ENCODE measurements at regions not wholly inside any gene's neighbourhood (a gene's known extent, or its start where the extent isn't known, plus 50 kb on each side); places are given as distances from the start of the nearest gene placed in this dataset.

DNA sequence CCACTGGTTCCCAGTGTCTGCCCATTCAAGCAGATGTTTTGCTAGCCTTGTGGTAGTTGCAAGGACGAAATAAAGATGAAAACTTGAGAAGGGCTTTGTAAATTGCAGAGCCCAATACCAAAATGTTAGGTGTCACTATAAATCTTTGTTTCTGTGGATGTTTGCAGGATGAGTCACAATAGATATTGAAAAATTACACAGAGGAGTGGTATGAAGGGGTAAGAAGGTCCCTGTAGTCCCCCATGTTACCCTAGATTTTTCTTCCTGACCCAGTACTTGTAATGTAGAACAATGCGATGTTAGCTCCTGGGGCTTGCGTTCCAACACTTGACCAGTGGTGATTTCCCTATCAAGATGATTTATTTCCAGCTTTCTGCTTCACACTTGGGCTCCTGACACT lies 102.6 kb upstream of the LYZL1 start:
- Histone ChIP-seq H3K79me2 (ENCODE audit: low read depth) (no peaks in the 10 kb centered on the region), H3K4me2 (no peak overlapping the region), H3K27ac (no peak overlapping the region), H3K9me3 (ENCODE audit: low read depth) (no peaks in the 10 kb centered on the region), H3K4me1 (no peaks in the 10 kb centered on the region), H2AFZ (replicated peaks) (no peak overlapping the region), H3K27me3 (no peaks in the 10 kb centered on the region), H3K9ac (no peak overlapping the region), H3F3A (ENCODE audit: low read depth) (no peaks in the 10 kb centered on the region), H3K36me3 (no peaks in the 10 kb centered on the region), H3K4me3 (no peak overlapping the region), H4K20me1 (ENCODE audit: low read depth) (no peaks in the 10 kb centered on the region)
- Mint-ChIP-seq H3K36me3 (no peaks in the 10 kb centered on the region), H3K27me3 (ENCODE audit: insufficient read depth, low read depth) (peaks cover 2% of the 10 kb centered on the region), H3K27ac (no peak overlapping the region), H3K4me3 (no peak overlapping the region), H3K9me3 (peaks cover 2% of the 10 kb centered on the region), H3K4me1 (peaks cover 4% of the 10 kb centered on the region)
- DNase-seq (ENCODE audit: low spot score), result no peak
- TF ChIP-seq EZH2phosphoT487 (IDR thresholded peaks at IDR 0.05), result no peak
- no peak for TF ChIP-seq EZH2 (IDR thresholded peaks at IDR 0.05)
- no peak for TF ChIP-seq CTCF (IDR thresholded peaks at IDR 0.05)

DNA sequence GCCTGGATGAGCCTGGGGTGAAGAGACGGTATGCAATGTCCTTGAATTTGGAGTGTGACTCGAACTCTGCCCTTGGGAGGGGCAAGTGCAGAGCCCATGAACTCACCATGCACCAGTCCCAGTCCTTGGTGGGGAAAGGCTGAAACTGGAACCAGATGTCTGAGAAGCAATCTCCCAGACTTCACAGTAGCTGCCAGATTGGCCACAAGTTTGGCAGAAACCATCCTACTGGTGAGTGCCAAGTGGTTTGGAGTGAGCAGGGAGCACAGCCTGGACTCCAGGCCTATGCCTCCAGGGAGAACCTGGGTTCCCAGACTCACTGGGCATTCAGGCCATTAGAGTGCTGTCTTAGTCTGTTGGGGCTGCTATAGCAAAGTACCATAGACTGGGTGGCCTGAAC lies 99.6 kb upstream of the LYZL1 start:
- no peaks in the 10 kb centered on the region for H3K27me3 ChIP-seq
- no peak for DNase-seq (ENCODE audit: low spot score)
- Mint-ChIP-seq H3K27ac (no peak overlapping the region), H3K4me1 (peaks cover 8% of the 10 kb centered on the region), H3K4me3 (no peak overlapping the region), H3K9me3 (no peaks in the 10 kb centered on the region), H3K27me3 (ENCODE audit: insufficient read depth, low read depth) (peaks cover 2% of the 10 kb centered on the region), H3K36me3 (no peaks in the 10 kb centered on the region)
- H3K79me2 ChIP-seq (ENCODE audit: low read depth), result no peaks in the 10 kb centered on the region
- no peak overlapping the region for H3K27ac ChIP-seq
- TF ChIP-seq EZH2 (IDR thresholded peaks at IDR 0.05) (no peak), EZH2phosphoT487 (IDR thresholded peaks at IDR 0.05) (no peak), CTCF (IDR thresholded peaks at IDR 0.05) (no peak)
- no peak overlapping the region for H3K9ac ChIP-seq
- no peaks in the 10 kb centered on the region for H4K20me1 ChIP-seq (ENCODE audit: low read depth)
- no peaks in the 10 kb centered on the region for H3F3A ChIP-seq (ENCODE audit: low read depth)
- no peak overlapping the region for H3K4me3 ChIP-seq
- no peaks in the 10 kb centered on the region for H3K9me3 ChIP-seq (ENCODE audit: low read depth)
- no peak overlapping the region for H2AFZ ChIP-seq (replicated peaks)
- no peaks in the 10 kb centered on the region for H3K36me3 ChIP-seq
- H3K4me2 ChIP-seq, result no peak overlapping the region
- no peaks in the 10 kb centered on the region for H3K4me1 ChIP-seq

DNA sequence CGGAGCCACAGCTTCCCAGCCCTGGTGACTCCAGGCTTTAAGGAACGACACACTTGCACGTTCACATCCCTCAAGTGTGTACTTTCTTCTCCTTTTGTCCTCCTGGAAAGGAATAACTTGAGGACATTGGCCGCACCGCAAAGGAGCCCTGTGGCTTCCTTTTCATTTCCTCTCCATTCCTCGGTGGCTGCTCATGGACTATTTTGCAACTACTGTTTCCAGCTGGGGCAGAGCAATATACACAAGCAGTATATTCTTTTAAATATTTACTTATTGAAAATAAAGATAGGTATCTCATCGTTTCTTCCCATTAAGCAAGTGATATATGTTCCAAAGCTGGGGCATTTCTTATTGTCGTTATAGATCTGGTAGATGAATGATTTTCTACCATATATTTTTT lies 97.2 kb upstream of the LYZL1 start:
- DNase-seq (ENCODE audit: low spot score), result no peak
- Histone ChIP-seq H3K4me1 (no peaks in the 10 kb centered on the region), H3K27me3 (no peaks in the 10 kb centered on the region), H2AFZ (replicated peaks) (no peak overlapping the region), H3K36me3 (no peaks in the 10 kb centered on the region), H4K20me1 (ENCODE audit: low read depth) (no peaks in the 10 kb centered on the region), H3K9me3 (ENCODE audit: low read depth) (no peaks in the 10 kb centered on the region), H3K4me3 (no peak overlapping the region), H3K4me2 (no peak overlapping the region), H3K27ac (no peak overlapping the region), H3F3A (ENCODE audit: low read depth) (no peaks in the 10 kb centered on the region), H3K9ac (no peak overlapping the region), H3K79me2 (ENCODE audit: low read depth) (no peaks in the 10 kb centered on the region)
- no peak overlapping the region for H3K27ac Mint-ChIP-seq
- H3K27me3 Mint-ChIP-seq (ENCODE audit: insufficient read depth, low read depth), result peaks cover 4% of the 10 kb centered on the region
- no peaks in the 10 kb centered on the region for H3K9me3 Mint-ChIP-seq
- no peak overlapping the region for H3K4me3 Mint-ChIP-seq
- TF ChIP-seq CTCF (IDR thresholded peaks at IDR 0.05) (no peak), EZH2phosphoT487 (IDR thresholded peaks at IDR 0.05) (no peak), EZH2 (IDR thresholded peaks at IDR 0.05) (no peak)
- H3K36me3 Mint-ChIP-seq, result no peaks in the 10 kb centered on the region
- H3K4me1 Mint-ChIP-seq, result peaks cover 13% of the 10 kb centered on the region

- Histone ChIP-seq H3K79me2 (ENCODE audit: low read depth) (no peaks in the 10 kb centered on the region), H4K20me1 (ENCODE audit: low read depth) (no peaks in the 10 kb centered on the region), H3K4me1 (peaks cover 17% of the 10 kb centered on the region), H3K9ac (no peak overlapping the region), H2AFZ (replicated peaks) (peak overlapping the region; percentile 84), H3F3A (ENCODE audit: low read depth) (peaks cover 4% of the 10 kb centered on the region), H3K27ac (no peak overlapping the region), H3K4me3 (no peak overlapping the region), H3K4me2 (no peak overlapping the region), H3K27me3 (no peaks in the 10 kb centered on the region), H3K9me3 (ENCODE audit: low read depth) (no peaks in the 10 kb centered on the region), H3K36me3 (no peaks in the 10 kb centered on the region)
- Mint-ChIP-seq H3K9me3 (no peaks in the 10 kb centered on the region), H3K4me3 (no peak overlapping the region), H3K4me1 (peaks cover 31% of the 10 kb centered on the region), H3K36me3 (no peaks in the 10 kb centered on the region), H3K27me3 (ENCODE audit: insufficient read depth, low read depth) (peaks cover 4% of the 10 kb centered on the region), H3K27ac (no peak overlapping the region)
- TF ChIP-seq EZH2phosphoT487 (IDR thresholded peaks at IDR 0.05) (no peak), CTCF (IDR thresholded peaks at IDR 0.05) (no peak), EZH2 (IDR thresholded peaks at IDR 0.05) (no peak)
- peak; percentile 40 for DNase-seq (ENCODE audit: low spot score)
These were observed 89.5 kb upstream of the LYZL1 start for GRCh38 chr10:29199339-29199738.

Data from neural progenitor cell (in vitro differentiated cells).